Stomach (tissue), 8 donors: ENCODE measurements at regions not wholly inside any gene's neighbourhood (a gene's known extent, or its start where the extent isn't known, plus 50 kb on each side); places are given as distances from the start of the nearest gene placed in this dataset.

ENCODE experiments used
- DNase-seq, 2 donors: peaks; one replicate each; pipeline versions ENCODE4 v3.0.0 to v3.0.0-alpha.2; 2013 to 2019
- H3K27ac ChIP-seq, 5 donors: fragments of 200-600 bp in 4 of 5; sonication (generic) in 4 of 5; one replicate each; pipeline ENCODE4 v1.5.1; 2013 to 2019; ENCODE audit warnings: mild to moderate bottlenecking in 1 of 5, moderate library complexity in 1 of 5
- H3K27me3 ChIP-seq, 3 donors: fragments of 200-600 bp; sonication (generic); one replicate each; pipeline ENCODE4 v1.5.1; 2017 to 2019; ENCODE audit warnings: mixed run types in 1 of 3
- H3K36me3 ChIP-seq, 4 donors: fragments of 200-600 bp; sonication (generic); 1 replicate in 3 of 4; 2 replicates in 1 of 4; pipeline ENCODE4 v1.5.1; 2016 to 2019
- H3K4me1 ChIP-seq, 4 donors: fragments of 200-600 bp; sonication (generic); one replicate each; pipeline ENCODE4 v1.5.1; 2016 to 2019
- H3K4me3 ChIP-seq, 4 donors: fragments of 200-600 bp; sonication (generic) in 3 of 4; one replicate each; pipeline ENCODE4 v1.5.1; 2016 to 2019; ENCODE audit warnings: mild to moderate bottlenecking in 1 of 4
- H3K9me3 ChIP-seq, 4 donors: fragments of 200-600 bp; sonication (generic); one replicate each; pipeline ENCODE4 v1.5.1; 2016 to 2019
- CTCF ChIP-seq, 7 experiments: fragments of 450-650 bp in 4 of 7; fragments of 200-600 bp in 3 of 7; sonication (generic) in 3 of 7; IDR thresholded peaks; one replicate each; pipeline ENCODE4 v1.5.1; 2016 to 2019; ENCODE audit warnings: antibody characterized with exemption in 7 of 7, control low read depth in 2 of 7, mild to moderate bottlenecking in 1 of 7
- EP300 ChIP-seq: sonication (generic); formaldehyde crosslinking; IDR thresholded peaks from one replicate; pipeline ENCODE4 v1.6.1; 2017; ENCODE audit warnings: antibody characterized with exemption
- POLR2A ChIP-seq, 4 donors: fragments of 450-650 bp; IDR thresholded peaks; one replicate each; pipeline ENCODE4 v1.6.1; 2016; ENCODE audit warnings: antibody characterized with exemption in 4 of 4, control low read depth in 2 of 4, mild to moderate bottlenecking in 1 of 4, moderate library complexity in 1 of 4
- POLR2AphosphoS5 ChIP-seq, 3 donors: sonication (generic); formaldehyde crosslinking; IDR thresholded peaks; one replicate each; pipeline ENCODE4 v1.6.1; 2016; ENCODE audit warnings: antibody characterized with exemption in 3 of 3
- WGBS, 5 donors: extraction: QIAGEN DNeasy Blood & Tissue Kit in 3 of 5; methylation state at CpG; one replicate each; pipeline versions ENCODE4 v1.1.5 to v1.1.7; 2013 to 2018; 5-methylcytosine and 5-hydroxymethylcytosine counted together
- intact Hi-C: fragments of 100-400 bp; cut with DNase I; formaldehyde crosslinking; loops from one replicate; pipeline ENCODE4 v1.15.1; 2023; ENCODE audit warnings: low total_unique reads
- donor health status: healthy with polysubstance abuse.
- donor health status: Bipolar disorder and iron deficiency.
- donor health status: healthy.

DNA sequence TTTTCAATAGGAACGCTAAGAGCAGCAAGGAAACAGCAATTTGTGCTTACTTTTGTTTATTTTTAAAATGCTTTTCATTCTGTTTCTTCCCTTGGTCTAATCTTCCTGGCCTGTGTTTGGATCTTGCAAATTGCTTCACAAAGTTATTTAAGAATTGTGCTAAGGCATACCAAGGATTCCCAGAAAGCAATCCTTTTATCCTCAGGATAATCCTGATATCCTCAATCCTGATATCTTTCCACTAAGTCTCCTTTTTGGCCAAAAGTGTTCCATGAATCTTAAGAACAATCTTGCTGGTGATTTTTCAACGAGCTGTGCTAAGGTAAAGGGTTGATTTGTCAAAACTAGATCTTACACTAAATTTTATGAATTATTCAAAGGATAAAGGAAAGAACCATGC is 1577.9 kb downstream of the PLA2G4A start:
- WGBS, 5 donors: 52 to 57% (median 55%) methylated on average over 2 of the region's 2 CpGs

DNA sequence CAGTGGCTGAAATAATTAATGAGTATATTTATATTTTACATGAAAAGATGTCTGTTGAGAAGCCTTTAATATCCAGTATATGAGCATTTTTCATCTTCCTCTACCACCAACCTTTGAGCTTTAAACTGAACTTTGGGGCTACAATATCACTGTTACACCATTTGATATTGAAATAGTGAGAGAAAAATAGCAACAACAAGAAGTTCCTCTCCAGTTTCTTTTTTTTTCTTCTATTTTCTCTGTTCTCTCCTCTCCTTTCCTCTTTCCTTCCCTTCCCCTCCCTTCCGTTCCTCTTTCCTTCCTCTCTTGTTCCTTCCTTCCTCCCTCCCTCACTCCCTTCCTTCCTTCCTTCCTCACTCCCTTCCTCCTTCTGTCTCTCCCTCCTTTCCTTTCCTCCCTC is 1591.4 kb downstream of the PLA2G4A start:
- 76 to 95% (median 86%) methylated on average over 1 of the region's 1 CpG for WGBS, 5 donors
- no peaks in the 10 kb centered on the region for H3K36me3 ChIP-seq
- H3K4me3 ChIP-seq: no peak overlapping the region
- intact Hi-C loops: no loop called here
- H3K4me1 ChIP-seq: no peaks in the 10 kb centered on the region
- H3K9me3 ChIP-seq: peaks cover 0 to 5% (median 1%) of the 10 kb centered on the region in 4 donors
- DNase-seq: no peak
- H3K27ac ChIP-seq: no peak overlapping the region
- TF ChIP-seq EP300 (no peak), POLR2A (IDR thresholded peaks at IDR 0.05) (no peak), POLR2AphosphoS5 (IDR thresholded peaks at IDR 0.05) (no peak), CTCF (IDR thresholded peaks at IDR 0.05) (no peak)
- H3K27me3 ChIP-seq: no peaks in the 10 kb centered on the region

More for the DNA sequence above, 1577.9 kb downstream of the PLA2G4A start:
- no peak for DNase-seq
- H3K27ac ChIP-seq: no peak overlapping the region
- no peak overlapping the region for H3K4me3 ChIP-seq
- TF ChIP-seq EP300 (no peak), CTCF (IDR thresholded peaks at IDR 0.05) (no peak), POLR2A (IDR thresholded peaks at IDR 0.05) (no peak), POLR2AphosphoS5 (IDR thresholded peaks at IDR 0.05) (no peak)
- H3K4me1 ChIP-seq: no peaks in the 10 kb centered on the region
- intact Hi-C loops: no loop called here
- no peaks in the 10 kb centered on the region for H3K9me3 ChIP-seq
- no peaks in the 10 kb centered on the region for H3K36me3 ChIP-seq
- no peaks in the 10 kb centered on the region for H3K27me3 ChIP-seq

- Histone ChIP-seq H3K9me3 (peaks cover 0 to 5% (median 1%) of the 10 kb centered on the region in 4 donors), H3K4me1 (no peaks in the 10 kb centered on the region), H3K27me3 (no peaks in the 10 kb centered on the region), H3K4me3 (no peak overlapping the region), H3K27ac (no peak overlapping the region), H3K36me3 (no peaks in the 10 kb centered on the region)
- WGBS, 5 donors: 57 to 81% (median 75%) methylated on average over 1 of the region's 1 CpG
- intact Hi-C loops: no loop called here
- no peak for DNase-seq
- no peak for TF ChIP-seq POLR2A (IDR thresholded peaks at IDR 0.05)
- TF ChIP-seq CTCF (IDR thresholded peaks at IDR 0.05): no peak
- TF ChIP-seq EP300: no peak
- no peak for TF ChIP-seq POLR2AphosphoS5 (IDR thresholded peaks at IDR 0.05)
These were observed 1594.3 kb downstream of the PLA2G4A start for GRCh38 chr1:188423073-188423472.

- no peaks in the 10 kb centered on the region for H3K36me3 ChIP-seq
- no peaks in the 10 kb centered on the region for H3K27me3 ChIP-seq
- no peaks in the 10 kb centered on the region for H3K4me1 ChIP-seq
- intact Hi-C loops: no loop called here
- H3K4me3 ChIP-seq: no peak overlapping the region
- no peak for DNase-seq
- WGBS, 5 donors: 68 to 85% (median 80%) methylated on average over 1 of the region's 1 CpG
- peaks cover 0 to 5% (median 1%) of the 10 kb centered on the region in 4 donors for H3K9me3 ChIP-seq
- H3K27ac ChIP-seq: no peak overlapping the region
- TF ChIP-seq POLR2A (IDR thresholded peaks at IDR 0.05) (no peak), CTCF (IDR thresholded peaks at IDR 0.05) (no peak), EP300 (no peak), POLR2AphosphoS5 (IDR thresholded peaks at IDR 0.05) (no peak)
These were observed 1595.4 kb downstream of the PLA2G4A start for GRCh38 chr1:188424176-188424575.
